Islet precursor cell (in vitro differentiated cells): ENCODE measurements at regions not wholly inside any gene's neighbourhood (a gene's known extent, or its start where the extent isn't known, plus 50 kb on each side); places are given as distances from the start of the nearest gene placed in this dataset.

ENCODE experiments used
- DNase-seq: peaks from one replicate; pipeline ENCODE4 v3.0.0-alpha.2; 2018

DNA sequence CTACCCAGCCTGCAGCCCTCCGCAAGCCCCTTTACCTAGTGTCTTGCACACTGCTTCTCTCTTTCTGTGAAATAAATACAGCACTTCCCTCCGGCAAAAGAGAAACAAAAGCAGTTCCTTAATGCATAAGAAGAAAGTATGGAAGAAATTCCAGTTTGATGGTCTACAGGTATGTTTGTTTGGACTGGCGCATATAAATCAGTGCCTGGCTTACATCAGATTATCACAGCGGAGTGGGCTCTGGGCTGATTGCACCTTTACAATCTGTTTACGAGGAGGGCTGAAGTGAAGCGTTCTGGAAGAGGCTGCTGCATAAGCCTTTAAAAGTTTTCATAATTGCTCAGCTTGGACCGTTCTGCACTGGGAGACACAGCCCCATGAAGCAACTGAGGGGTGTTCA lies 153.5 kb upstream of the FOXF1 start:
- DNase-seq, result no peak

GRCh38 chr16:86357303-86357702 lies 153.0 kb upstream of the FOXF1 start:
- no peak for DNase-seq

DNA sequence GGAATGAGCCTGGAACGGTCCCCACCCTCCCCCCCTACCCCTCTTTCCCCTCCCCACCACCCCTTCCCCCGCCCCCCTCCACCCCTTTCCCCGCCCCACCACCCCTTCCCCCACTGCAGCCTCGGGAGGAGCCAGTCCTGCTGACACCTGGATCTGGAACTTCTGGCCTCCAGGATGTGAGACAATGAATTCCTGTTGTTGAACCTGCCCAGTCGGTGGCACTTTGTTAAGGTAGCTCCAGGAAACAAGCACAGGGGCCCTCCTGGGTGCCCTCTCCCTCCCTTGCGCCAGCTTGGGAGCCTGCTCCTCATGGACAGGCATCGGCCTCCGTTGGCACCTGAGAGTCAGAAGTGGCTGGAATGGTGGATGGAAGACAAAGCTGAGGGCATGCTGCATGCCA lies 152.4 kb upstream of the FOXF1 start:
- no peak for DNase-seq

DNA sequence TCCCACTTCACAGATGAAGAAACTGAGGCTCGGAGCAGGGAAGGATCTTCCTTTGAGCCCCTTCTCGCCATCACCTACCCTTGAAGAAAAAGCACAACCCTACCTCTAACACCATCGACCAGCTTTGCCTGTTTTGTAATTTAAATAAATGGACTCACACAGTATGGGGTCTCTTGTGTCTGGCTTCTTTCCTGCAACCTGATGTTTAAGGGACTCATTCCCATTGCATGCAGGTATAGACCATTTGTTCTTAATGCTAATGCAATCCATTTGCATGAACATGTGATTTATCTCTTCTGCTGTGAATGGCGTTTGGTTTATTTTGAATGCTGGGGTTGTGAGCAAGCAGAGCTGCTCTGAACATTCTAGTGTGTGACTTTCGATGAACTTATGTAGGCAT lies 150.8 kb upstream of the FOXF1 start:
- no peak for DNase-seq

DNA sequence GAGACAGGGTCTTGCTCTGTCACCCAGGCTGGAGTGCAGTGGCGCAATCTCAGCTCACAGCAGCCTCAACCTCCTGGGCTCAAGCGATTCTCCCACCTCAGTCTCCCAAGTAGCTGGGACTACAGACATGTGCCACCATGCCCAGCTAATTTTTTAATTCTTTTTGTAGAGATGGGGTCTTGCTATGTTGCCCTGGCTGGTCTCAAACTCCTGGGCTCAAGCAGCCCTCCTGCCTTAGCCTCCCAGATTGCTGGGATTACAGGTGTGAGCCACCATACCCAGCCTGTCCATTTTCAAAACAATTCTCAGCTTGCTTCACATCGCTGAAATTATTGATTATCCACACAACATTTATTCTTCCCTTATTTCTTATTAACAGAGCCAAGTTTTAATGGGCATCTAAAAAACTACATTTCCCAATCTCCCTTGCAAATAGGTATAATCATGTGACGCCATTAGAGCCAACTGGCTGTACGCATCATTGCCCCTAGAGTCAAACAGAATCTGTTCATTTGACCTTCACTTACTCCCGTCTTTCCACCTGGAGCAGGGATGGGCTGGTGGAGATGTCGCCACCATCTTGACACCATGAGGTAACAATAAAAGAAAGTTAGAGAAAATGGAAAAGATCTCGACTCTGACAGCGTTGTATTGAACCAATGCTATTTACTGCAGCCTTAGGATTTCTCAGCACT lies 148.0 kb upstream of the FOXF1 start:
- no peak for DNase-seq

DNA sequence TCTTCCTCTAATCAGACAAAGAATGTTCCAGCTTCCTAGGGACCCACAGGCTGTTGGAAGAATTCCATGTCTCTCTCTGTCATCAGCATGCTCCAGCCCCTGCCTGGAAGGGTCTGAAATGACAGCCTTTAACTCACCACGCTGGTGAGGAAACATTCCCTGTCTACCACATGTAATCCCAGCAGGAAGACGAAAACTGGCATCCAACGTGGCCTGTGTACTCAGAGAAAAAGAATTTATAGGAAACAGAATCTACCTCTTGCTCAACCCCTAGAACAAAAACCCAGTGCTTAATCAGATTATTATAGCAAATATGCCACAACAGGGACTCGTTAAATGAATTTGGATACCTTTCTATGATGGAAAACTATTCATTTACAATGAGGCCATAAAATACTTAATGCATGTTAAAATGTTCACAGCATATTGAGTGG lies 147.3 kb upstream of the FOXF1 start:
- peak; percentile 77 for DNase-seq

DNA sequence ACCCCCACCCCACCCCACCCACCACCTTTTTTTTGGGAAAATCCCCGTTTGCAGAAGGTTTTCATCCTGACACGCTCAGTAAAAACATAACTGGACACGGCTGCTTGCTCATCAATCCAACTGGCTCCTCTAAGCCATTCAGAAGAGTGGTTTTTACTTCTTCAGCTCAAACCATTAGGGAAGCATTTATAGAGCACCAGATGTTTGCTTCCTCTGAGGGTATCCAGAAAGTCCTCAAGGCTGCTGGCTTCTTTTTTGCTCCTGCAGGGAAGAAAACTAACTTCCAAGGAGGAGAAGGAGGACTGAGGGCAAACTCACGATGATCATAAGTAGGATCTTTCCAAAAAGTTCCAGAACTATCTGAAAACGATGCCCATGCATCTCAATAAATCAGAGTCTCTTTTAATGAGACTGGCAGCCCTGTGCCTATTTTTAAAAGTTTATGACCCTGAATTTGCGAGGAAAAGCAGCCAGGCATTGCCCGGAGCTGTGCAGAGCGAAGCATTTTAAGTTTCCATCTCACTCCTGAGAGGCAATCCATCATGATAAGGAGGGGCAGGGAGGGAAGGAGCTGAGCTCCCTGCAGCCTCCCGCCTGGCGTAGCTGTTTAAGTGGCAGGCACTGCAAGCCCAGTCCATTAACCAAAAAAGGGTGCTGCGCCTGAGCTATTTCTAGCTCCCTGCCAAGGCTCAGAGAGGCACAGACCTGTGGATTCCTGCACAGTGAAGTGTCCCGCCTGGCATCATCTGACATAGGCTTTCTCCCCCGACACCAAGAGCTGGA lies 146.3 kb upstream of the FOXF1 start:
- DNase-seq, result peak; percentile 75

DNA sequence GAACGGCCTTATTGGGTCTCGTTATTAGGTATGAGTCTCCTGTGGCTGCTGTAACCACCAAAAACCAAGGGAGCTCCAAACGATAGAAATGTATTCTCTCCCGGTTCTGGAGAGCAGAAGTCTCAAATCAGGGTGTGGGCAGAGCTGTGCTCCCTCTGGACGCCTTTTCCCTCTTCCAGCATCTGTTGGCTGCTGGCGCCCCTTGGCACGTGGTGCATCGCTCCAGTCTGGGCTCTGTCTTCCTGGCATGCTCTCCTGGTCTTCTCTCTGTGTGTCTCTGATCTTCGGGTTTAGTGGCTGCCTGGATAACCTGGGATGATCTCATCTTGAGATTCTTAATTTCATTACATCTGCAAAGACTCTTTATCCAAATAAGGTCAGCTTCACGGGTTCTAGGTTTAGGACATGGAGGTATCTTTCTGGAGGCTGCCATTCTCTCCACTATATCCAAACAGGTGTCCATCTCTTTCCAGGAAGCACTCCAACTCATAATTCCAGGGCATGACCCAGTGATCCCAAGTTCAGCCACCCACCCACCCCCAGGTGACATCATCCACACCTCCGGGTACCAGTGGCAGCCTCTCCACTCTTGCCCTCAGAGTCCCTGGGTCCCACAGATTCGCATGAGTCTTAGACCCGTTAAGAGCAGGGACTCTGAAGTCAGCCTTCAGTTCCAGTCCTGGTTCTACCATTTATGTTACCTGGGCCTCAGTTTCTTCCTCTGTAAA lies 145.5 kb upstream of the FOXF1 start:
- no peak for DNase-seq

- no peak for DNase-seq
Measured at GRCh38 chr16:86365513-86366273, 144.6 kb upstream of the FOXF1 start.

GRCh38 chr16:86366481-86366880 lies 143.8 kb upstream of the FOXF1 start:
- no peak for DNase-seq

GRCh38 chr16:86367291-86368072 lies 142.8 kb upstream of the FOXF1 start:
- no peak for DNase-seq

- DNase-seq, result no peak
Measured at GRCh38 chr16:86368261-86368660, 142.1 kb upstream of the FOXF1 start.

GRCh38 chr16:86370062-86370461 lies 140.3 kb upstream of the FOXF1 start:
- DNase-seq, result no peak

GRCh38 chr16:86371083-86371803 lies 139.1 kb upstream of the FOXF1 start:
- DNase-seq, result no peak

GRCh38 chr16:86372193-86372592 lies 138.1 kb upstream of the FOXF1 start:
- no peak for DNase-seq

- no peak for DNase-seq
Measured at GRCh38 chr16:86373276-86373901, 136.9 kb upstream of the FOXF1 start.

DNA sequence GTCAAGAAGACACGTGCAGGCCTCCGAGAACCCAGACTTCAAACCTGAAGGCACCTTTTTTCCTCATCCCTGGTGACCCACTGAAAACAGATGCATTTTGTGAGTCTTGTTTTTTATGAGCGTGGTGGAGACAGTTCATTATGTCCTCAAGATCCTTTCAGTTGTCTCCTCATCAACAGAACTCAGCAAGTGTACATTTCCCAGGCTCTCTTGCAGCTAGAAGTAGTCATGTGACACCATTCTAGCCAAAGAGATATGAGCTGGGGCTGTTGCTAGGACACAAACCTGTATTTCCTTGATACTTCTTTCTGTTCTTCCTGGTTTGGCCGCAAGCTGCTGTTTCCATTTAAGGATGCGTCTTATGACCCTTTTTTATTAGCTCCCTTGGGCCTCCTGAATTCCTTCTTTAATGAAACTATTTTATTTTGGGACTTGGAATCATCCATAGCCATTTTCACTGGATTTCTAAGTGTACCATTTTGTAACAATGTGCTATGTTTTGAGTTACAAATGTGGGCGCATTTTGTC lies 135.7 kb upstream of the FOXF1 start:
- DNase-seq, result no peak

- DNase-seq, result no peak
Measured at GRCh38 chr16:86375364-86375763, 135.0 kb upstream of the FOXF1 start.

DNA sequence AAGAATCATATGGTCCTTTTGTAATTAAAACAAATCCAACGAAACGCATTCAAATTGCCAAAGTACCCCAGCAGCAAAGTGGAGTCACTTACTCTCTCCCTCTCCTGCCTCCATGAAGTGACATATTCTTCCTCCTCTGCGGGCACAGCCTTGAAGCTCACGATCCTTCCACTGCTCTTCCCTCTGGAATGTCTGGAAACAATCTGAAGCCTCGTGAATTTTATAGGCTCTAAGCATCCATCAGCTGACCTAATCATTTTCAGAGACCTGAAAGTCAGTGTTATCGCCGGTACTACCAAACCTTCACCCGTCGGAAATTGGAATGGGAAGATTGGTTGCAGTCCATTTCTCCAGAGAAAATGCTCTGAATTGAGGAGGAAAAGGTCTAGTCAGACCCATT lies 134.5 kb upstream of the FOXF1 start:
- no peak for DNase-seq

DNA sequence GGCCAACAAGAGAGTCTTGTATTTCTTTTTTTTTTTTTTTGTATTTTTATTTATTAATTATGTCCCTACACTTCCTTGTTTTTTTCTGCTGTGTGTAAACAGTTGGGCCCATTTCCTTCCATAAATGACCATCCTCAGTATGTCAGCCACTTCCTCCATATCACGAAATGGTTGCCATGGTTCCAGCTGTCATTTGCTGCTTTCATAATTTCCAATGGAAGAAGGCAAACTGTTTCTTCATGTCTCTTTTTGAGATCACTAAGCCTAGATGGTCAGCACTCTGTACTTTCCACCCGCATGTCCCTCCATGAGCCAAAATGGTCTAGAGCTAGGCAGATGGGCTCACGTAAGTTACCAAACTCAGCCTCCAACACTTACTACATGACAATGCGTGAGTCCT lies 133.5 kb upstream of the FOXF1 start:
- DNase-seq, result no peak
